Prostate gland (tissue), 2 donors: ENCODE measurements at regions not wholly inside any gene's neighbourhood (a gene's known extent, or its start where the extent isn't known, plus 50 kb on each side); places are given as distances from the start of the nearest gene placed in this dataset.

Experiments
- DNase-seq: peaks from one replicate; pipeline ENCODE4 v3.0.0-alpha.2; 2019; ENCODE audit warnings: low spot score
- H3K27ac ChIP-seq, 2 donors: fragments of 200-600 bp; sonication (generic); 2 replicates each; pipeline ENCODE4 v1.5.1; 2017 to 2019
- H3K27me3 ChIP-seq: fragments of 200-600 bp; sonication (generic); replicated peaks from 2 replicates; pipeline ENCODE4 v1.5.1; 2019; ENCODE audit not compliant: insufficient read depth
- H3K36me3 ChIP-seq, 2 donors: fragments of 200-600 bp; sonication (generic); 1 replicate in 1 of 2; 2 replicates in 1 of 2; pipeline versions ENCODE4 v1.5.1 to v1.8.1; 2017 to 2019
- H3K4me1 ChIP-seq: fragments of 200-600 bp; sonication (generic); replicated peaks from 2 replicates; pipeline ENCODE4 v1.5.1; 2019
- H3K4me3 ChIP-seq, 2 donors: fragments of 200-600 bp; sonication (generic); 2 replicates each; pipeline ENCODE4 v1.5.1; 2017 to 2019
- H3K9me3 ChIP-seq: fragments of 200-600 bp; sonication (generic); 2 replicates; pipeline ENCODE4 v1.5.1; 2017
- POLR2A ChIP-seq: fragments of 450-650 bp; IDR thresholded peaks from one replicate; pipeline ENCODE4 v1.6.1; 2016; ENCODE audit warnings: antibody characterized with exemption, mild to moderate bottlenecking
- POLR2AphosphoS5 ChIP-seq: sonication (generic); formaldehyde crosslinking; IDR thresholded peaks from one replicate; pipeline ENCODE4 v1.6.1; 2017; ENCODE audit warnings: antibody characterized with exemption
- WGBS: methylation state at CpG from one replicate; pipeline ENCODE4 v1.1.5; 2018; 5-methylcytosine and 5-hydroxymethylcytosine counted together
- intact Hi-C: fragments of 100-400 bp; cut with DNase I; formaldehyde crosslinking; loops from one replicate; pipeline ENCODE4 v1.14.2; 2022
- TF ChIP-seq, protein P1 (sequence below), 4 experiments: fragments of 200-600 bp in 2 of 4; fragments of 450-650 bp in 2 of 4; sonication (generic) in 2 of 4; IDR thresholded peaks; 1 replicate in 3 of 4; 2 replicates in 1 of 4; pipeline ENCODE4 v1.5.1; 2016 to 2019; ENCODE audit warnings: antibody characterized with exemption in 4 of 4, mild to moderate bottlenecking in 2 of 4, moderate library complexity in 2 of 4

DNA sequence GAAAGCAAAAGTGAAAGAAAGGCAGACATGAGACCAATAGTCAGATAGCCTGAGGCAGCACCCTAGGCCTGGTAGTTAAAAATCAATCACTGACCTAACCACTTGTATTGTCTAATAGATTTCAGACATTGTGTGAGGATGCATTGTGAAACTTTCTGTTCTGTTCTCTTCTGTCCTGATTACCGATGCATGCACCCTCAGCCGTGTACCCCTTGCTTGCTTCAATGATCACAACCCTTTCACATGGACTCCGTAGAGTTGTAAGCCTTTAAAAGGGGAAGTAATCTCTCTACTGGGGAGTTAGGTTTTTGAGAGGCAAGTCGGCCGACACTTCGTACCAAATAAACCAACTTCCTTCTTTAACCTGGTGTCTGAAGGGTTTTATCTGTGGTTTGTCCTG lies 801.6 kb upstream of the TSPY4 start:
- H3K36me3 ChIP-seq, result no peaks in the 10 kb centered on the region
- no peak for TF ChIP-seq POLR2AphosphoS5
- TF ChIP-seq, protein P1, sequence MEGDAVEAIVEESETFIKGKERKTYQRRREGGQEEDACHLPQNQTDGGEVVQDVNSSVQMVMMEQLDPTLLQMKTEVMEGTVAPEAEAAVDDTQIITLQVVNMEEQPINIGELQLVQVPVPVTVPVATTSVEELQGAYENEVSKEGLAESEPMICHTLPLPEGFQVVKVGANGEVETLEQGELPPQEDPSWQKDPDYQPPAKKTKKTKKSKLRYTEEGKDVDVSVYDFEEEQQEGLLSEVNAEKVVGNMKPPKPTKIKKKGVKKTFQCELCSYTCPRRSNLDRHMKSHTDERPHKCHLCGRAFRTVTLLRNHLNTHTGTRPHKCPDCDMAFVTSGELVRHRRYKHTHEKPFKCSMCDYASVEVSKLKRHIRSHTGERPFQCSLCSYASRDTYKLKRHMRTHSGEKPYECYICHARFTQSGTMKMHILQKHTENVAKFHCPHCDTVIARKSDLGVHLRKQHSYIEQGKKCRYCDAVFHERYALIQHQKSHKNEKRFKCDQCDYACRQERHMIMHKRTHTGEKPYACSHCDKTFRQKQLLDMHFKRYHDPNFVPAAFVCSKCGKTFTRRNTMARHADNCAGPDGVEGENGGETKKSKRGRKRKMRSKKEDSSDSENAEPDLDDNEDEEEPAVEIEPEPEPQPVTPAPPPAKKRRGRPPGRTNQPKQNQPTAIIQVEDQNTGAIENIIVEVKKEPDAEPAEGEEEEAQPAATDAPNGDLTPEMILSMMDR (IDR thresholded peaks at IDR 0.05), result no peak
- TF ChIP-seq POLR2A, result no peak
- no peak overlapping the region for H3K4me3 ChIP-seq
- WGBS, result 86% methylated on average over 6 of the region's 6 CpGs
- H3K4me1 ChIP-seq, result no peaks in the 10 kb centered on the region
- no peaks in the 10 kb centered on the region for H3K27me3 ChIP-seq
- intact Hi-C loops, result no loop called here
- no peak overlapping the region for H3K27ac ChIP-seq
- no peak for DNase-seq
- H3K9me3 ChIP-seq, result no peaks in the 10 kb centered on the region

DNA sequence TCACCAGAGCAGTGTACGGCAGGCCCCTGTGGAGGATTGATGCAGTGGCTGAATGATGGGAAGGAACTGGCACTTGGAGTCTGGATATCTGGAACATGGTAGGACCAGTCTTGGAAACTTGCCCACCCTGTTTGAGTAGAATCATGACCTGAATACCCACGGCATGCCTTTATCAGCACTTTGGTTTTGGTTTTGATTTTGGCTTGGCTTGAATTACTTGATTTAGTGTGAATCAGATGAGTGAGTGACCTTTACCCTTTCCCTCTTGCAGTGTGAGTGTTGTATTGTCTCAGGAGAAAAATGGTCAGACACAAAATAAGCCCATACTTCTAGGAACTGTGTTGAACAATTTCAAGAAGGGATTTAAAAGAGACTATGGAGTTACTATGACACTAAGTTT lies 801.0 kb upstream of the TSPY4 start:
- H3K9me3 ChIP-seq, result no peaks in the 10 kb centered on the region
- 77% methylated on average over 2 of the region's 2 CpGs for WGBS
- H3K27me3 ChIP-seq, result no peaks in the 10 kb centered on the region
- no peaks in the 10 kb centered on the region for H3K4me1 ChIP-seq
- H3K36me3 ChIP-seq, result no peaks in the 10 kb centered on the region
- no peak overlapping the region for H3K4me3 ChIP-seq
- TF ChIP-seq POLR2AphosphoS5, result no peak
- TF ChIP-seq POLR2A, result no peak
- TF ChIP-seq, protein P1 (IDR thresholded peaks at IDR 0.05), result no peak
- no peak overlapping the region for H3K27ac ChIP-seq
- intact Hi-C loops, result no loop called here
- DNase-seq, result no peak

DNA sequence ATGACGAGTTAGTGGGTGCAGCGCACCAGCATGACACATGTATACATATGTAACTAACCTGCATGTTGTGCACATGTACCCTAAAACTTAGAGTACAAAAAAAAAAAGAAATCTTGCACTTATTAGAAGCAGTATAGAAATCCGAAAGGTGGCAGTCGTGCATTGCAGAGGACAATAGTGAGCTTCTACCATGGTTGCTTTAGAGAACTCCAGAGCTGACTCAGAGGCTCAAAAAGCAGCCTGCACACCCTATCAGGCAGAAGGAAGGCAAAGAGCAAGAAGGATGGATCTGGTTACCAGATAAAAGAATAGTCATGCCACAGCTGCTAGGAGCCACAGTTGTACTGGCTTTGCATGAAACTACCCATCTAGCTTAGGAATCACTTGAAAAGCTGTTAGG lies 796.0 kb upstream of the TSPY4 start:
- no peaks in the 10 kb centered on the region for H3K27me3 ChIP-seq
- no peak overlapping the region for H3K27ac ChIP-seq
- H3K36me3 ChIP-seq, result no peaks in the 10 kb centered on the region
- no peak overlapping the region for H3K4me3 ChIP-seq
- no peaks in the 10 kb centered on the region for H3K9me3 ChIP-seq
- TF ChIP-seq, protein P1 (IDR thresholded peaks at IDR 0.05), result no peak
- TF ChIP-seq POLR2AphosphoS5, result no peak
- TF ChIP-seq POLR2A, result no peak
- intact Hi-C loops, result no loop called here
- 77% methylated on average over 4 of the region's 4 CpGs for whole genome bisulfite sequencing
- DNase-seq, result no peak
- no peaks in the 10 kb centered on the region for H3K4me1 ChIP-seq

DNA sequence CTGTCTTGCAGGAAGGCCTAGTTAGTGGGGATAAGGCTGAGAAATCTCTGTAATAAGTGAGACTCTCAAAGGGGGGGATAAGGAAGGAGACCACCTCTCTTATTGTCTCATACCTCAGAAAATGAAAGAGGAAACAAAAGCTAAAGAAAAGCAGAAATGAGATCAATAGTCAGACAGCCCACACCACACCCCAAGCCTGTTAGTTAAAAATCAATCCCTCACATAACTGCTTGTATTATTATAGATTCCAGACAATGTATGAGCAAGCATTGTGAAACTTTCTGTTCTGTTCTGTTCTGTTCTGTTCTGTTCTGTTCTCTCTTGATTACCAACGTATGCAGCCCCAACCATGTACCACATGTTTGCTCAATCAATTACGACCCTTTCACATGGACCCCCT lies 792.5 kb upstream of the TSPY4 start:
- Histone ChIP-seq H3K36me3 (no peaks in the 10 kb centered on the region), H3K4me1 (no peaks in the 10 kb centered on the region), H3K4me3 (no peak overlapping the region), H3K27ac (no peak overlapping the region), H3K9me3 (no peaks in the 10 kb centered on the region), H3K27me3 (no peaks in the 10 kb centered on the region)
- intact Hi-C loops, result no loop called here
- no peak for DNase-seq
- TF ChIP-seq, protein P1 (IDR thresholded peaks at IDR 0.05), result no peak
- TF ChIP-seq POLR2AphosphoS5 (no peak), POLR2A (no peak)
- WGBS, result 56% methylated on average over 2 of the region's 2 CpGs

DNA sequence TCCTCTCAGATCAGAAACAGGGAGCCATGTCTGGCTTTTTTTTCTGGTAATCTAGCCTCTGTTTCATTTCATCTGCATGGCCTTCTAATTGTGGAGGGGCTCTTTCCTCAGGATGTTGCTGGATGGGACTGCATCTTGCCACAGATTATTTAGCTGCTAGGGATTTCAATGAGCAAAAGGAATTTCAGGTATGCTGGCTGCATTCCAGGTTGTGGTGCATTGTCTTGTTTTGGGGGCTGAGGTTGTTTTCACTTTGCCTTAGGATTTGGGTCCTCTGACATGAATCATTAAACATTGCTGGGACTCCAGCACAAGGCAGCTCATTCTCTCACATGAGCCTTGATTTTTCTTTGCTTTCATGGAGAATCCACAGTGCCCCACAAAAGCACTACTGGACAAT lies 789.3 kb upstream of the TSPY4 start:
- no peak for TF ChIP-seq POLR2A
- no peaks in the 10 kb centered on the region for H3K36me3 ChIP-seq
- no peaks in the 10 kb centered on the region for H3K27me3 ChIP-seq
- intact Hi-C loops, result no loop called here
- H3K4me3 ChIP-seq, result no peak overlapping the region
- H3K4me1 ChIP-seq, result no peaks in the 10 kb centered on the region
- DNase-seq, result no peak
- no peak overlapping the region for H3K27ac ChIP-seq
- no peaks in the 10 kb centered on the region for H3K9me3 ChIP-seq
